ENCODE measurements at regions not wholly inside any gene's neighbourhood (a gene's known extent, or its start where the extent isn't known, plus 50 kb on each side); places are given as distances from the start of the nearest gene placed in this dataset.
"Not testable (repeated sequence)": the region's sequence is repeated elsewhere in the genome, so short reads cannot be mapped to it uniquely, and the experiment has no call there.

DNA sequence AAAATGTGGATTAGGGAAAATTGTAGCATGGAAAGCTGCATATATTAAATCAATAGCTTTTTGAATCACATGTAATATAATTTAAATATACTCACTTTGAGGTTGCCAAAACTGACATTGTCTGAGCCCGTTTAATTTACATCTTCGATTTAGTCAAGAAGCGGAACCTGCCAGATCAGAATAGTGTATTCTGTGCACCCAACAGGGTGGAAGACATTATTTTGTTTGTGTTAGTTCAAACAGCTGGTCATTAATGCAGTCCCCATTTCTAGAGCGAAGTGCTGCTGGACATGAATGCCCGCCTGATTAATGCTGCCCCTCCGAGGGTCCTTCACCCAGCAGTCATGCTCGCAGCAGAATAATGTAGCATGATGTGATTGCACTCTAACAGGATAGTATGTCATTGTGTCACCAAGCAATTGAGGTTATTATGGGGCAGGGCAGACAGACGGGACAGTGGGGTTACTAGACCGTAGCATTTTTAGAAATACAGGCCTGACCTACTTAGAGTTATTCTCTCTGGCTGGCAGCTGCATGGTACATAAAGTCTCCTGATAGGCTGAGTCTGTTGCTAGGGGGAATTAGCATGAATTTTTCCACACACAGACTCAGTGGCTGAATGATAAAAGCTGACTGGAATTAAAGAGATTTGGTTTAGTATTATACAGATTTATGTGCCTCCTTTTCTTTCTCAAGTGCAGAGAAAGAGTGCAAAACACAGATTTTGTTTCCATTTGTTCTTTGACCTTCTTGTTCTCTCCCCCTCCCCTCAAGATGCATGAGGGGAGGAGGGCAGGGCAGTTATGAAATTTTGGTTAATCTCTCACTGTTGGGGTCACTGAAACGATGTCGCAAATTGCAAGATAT lies 147.1 kb downstream of the PRL start:
- FAIRE-seq: no peak
- DNase-seq (ENCODE audit: insufficient read length, low spot score): no peak
- no peak for TF ChIP-seq POLR2A (IDR thresholded peaks at IDR 0.05; ENCODE audit: low read depth, low read length)

DNA sequence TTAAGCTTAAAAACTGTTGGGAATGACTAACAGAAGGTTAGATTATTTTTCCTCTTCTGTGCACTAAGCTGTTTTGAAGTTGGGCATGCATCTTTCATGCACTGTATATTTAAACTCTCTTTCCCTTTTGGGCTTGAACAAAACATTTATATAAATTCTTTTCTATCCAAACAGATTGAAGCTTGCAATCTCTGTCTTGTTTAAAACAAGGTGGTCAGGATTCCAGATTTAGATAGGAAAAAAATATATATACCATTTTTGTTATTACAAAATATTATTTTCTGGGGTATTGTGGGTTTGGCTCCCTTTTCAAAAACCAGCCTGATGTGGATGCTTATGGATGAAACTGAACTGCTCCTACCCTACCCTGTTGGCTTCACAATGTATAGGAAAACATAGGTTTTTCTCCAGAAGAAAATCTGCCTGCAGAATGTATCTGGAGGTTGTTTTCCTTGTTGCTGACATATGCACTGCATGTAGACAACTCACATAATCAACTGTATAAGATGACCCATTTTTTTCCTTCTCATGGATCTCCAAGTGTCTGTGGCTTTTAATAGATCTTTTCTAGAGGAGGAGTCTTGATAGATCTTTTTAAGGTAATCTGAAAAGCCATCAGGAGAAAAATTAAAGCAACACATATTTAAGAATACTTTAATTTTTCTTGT lies 146.3 kb downstream of the PRL start:
- FAIRE-seq (no peak), DNase-seq (ENCODE audit: insufficient read length, low spot score) (no peak)
- no peak for TF ChIP-seq POLR2A (IDR thresholded peaks at IDR 0.05; ENCODE audit: low read depth, low read length)

DNA sequence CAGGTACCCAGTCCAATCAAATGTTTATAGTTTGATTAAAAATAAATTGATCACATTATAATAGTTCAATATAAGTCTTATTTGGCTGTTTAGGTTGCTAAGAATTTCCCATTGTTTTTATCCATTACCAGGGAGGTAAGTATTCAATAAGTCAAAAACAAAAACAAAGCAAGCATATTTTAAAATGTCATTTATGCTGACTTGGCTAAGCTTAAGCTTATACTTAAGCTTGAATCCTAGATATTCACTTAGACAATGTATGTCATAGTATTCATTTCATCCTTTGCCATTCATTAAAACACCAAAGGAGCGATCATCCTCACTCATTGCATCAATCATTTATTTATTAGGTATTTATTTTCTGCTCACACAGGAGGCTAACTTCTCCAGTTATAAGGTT lies 144.9 kb downstream of the PRL start:
- no peak for DNase-seq (ENCODE audit: insufficient read length, low spot score)
- TF ChIP-seq POLR2A (IDR thresholded peaks at IDR 0.05; ENCODE audit: low read depth, low read length): no peak
- FAIRE-seq: no peak

DNA sequence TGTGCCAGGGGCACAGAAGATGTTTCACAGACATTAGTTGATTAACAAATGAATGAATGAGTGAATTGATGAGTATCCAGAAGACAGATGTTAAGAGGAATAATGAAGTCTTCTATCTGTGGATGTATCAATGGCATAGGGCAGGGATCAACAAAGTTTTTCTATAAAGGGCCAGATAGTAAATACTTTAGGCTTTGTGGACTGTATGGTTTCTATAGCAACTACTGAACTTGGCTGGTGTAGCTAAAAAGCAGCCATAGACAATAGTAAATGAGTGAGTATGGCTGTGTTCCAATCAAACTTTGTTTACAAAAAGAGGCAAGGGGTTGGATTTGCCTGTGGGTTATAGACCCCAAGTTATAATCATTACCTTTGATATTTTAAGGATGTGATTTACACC lies 144.0 kb downstream of the PRL start:
- no peak for FAIRE-seq
- no peak for TF ChIP-seq POLR2A (IDR thresholded peaks at IDR 0.05; ENCODE audit: low read depth, low read length)
- no peak for DNase-seq (ENCODE audit: insufficient read length, low spot score)

DNA sequence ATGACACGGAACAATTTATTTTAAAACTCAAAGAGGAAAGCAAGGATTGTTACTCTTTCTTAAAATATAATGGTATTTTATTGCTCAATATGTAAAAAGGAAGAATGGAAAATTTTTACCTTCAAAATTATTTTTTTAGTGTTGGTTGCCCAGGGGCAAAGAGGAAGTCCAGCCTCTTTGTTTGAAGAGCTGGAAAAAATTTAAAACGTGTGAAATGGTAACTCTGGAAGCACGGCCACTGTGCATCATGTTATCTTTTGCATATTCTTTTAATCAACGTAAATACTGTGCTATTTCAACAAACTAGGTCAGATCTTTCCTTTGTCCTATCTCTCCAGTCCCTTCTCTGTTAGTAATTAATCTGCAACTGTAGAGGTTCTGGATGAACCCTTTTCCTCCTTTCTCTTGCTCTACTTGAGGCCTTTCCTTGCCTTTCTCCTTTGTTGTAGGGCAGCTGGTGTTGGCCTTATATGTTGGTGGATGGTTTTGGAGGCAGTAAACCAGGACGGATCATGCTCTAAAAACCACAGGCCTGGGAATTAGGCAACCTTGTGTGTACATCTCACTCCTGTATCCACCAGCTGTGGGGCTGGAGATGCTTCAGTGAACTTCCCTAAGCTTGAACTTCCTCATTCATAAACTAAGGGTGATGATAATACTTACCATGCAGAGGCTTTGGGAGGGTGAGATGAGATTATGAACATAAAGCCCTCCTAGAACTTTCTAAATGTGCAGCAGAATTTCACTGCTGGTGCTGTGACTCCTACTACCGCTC lies 143.3 kb downstream of the PRL start:
- no peak for FAIRE-seq

DNA sequence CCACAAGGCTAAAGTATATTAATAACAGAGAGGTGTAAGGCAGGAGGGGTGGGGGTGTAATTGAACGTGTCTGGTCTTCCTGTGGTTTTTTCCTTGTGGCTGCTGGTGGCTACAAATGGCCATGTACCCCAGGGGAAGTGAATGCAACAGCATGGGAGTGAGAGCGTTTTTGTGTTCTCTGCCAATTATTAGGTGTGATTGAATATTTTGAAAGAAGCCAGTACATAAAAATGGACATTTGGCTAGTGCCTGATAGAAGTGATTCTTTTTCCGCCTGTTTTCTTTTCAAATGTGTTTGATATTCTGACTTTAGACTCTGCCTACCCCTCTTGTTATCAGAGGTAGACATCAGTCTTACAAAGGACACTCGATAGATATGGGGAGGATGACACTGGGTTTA lies 141.3 kb downstream of the PRL start:
- no peak for FAIRE-seq
- DNase-seq (ENCODE audit: insufficient read length, low spot score): no peak
- no peak for TF ChIP-seq POLR2A (IDR thresholded peaks at IDR 0.05; ENCODE audit: low read depth, low read length)

More for the DNA sequence above, 143.3 kb downstream of the PRL start:
- no peak for TF ChIP-seq POLR2A (IDR thresholded peaks at IDR 0.05; ENCODE audit: low read depth, low read length)
- DNase-seq (ENCODE audit: insufficient read length, low spot score): no peak

DNA sequence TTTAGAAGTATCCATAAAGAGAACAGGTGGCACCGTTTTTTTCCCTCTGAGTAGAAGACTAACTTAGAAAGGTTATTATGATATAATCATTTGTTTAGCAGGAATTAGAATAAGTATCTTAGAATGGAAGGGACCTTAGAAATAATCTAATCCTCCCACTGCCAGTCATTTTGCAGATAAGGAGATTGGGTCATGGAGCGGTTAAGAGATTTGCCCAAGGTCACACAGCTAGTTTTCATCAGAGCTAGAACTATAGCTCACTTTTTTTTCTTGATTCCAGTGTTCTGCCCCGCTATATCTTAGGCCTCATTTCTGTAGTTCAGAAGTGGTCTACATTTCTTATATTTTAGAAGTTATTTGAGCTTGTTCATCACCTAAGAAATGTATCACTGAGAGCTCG lies 139.6 kb downstream of the PRL start:
- no peak for TF ChIP-seq POLR2A (IDR thresholded peaks at IDR 0.05; ENCODE audit: low read depth, low read length)
- no peak for DNase-seq (ENCODE audit: insufficient read length, low spot score)
- FAIRE-seq: no peak

DNA sequence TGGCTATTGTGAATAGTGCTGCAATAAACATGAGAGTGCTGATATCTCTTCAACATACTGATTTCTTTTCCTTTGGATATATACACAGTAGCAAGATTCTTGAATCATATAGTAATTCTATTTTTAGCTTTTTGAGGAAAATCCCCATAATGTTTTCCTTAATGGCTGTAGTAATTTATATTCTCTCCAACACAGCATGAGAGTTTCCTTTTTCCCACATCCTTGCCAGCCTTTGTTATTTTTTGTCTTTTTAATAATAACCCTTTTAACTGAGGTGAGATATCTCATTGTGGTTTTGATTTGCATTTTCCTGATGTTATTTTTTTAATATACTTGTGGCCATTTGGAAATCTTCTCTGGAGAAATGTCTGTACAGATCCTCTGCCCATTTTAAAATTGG lies 132.6 kb downstream of the PRL start:
- no peak for TF ChIP-seq POLR2A (IDR thresholded peaks at IDR 0.05; ENCODE audit: low read depth, low read length)
- FAIRE-seq: no peak
- no peak for DNase-seq (ENCODE audit: insufficient read length, low spot score)

DNA sequence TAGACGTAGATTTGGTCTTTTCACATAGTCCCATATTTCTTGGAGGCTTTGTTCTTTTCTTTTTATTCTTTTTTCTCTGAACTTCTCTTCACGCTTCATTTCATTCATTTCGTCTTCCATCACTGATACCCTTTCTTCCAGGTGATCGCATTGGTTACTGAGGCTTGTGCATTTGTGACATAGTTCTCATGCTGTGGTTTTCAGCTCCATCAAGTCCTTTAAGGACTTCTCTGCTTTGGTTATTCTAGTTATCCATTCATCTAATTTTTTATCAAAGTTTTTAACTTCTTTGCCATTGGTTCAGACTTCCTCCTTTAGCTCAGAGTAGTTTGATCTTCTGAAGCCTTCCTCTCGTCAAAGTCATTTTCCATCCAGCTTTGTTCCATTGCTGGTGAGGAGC lies 125.8 kb downstream of the PRL start:
- not testable (repeated sequence) for FAIRE-seq; DNase-seq (ENCODE audit: insufficient read length, low spot score)

DNA sequence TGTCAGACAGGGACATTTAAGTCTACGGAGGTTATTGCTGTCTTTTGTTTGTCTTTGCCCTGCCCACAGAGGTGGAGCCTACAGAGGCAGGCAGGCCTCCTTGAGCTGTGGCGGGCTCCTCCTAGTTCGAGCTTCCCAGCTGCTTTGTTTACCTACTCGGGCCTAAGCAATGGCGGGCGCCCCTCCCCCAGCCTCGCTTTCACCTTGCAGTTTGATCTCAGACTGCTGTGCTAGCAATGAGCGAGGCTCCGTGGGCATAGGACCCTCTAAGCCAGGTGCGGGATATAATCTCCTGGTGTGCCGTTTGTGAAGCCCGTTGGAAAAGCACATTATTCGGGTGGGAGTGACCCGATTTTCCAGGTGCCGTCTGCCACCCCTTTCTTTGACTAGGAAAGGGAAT lies 125.0 kb downstream of the PRL start:
- not testable (repeated sequence) for FAIRE-seq; DNase-seq (ENCODE audit: insufficient read length, low spot score)

DNA sequence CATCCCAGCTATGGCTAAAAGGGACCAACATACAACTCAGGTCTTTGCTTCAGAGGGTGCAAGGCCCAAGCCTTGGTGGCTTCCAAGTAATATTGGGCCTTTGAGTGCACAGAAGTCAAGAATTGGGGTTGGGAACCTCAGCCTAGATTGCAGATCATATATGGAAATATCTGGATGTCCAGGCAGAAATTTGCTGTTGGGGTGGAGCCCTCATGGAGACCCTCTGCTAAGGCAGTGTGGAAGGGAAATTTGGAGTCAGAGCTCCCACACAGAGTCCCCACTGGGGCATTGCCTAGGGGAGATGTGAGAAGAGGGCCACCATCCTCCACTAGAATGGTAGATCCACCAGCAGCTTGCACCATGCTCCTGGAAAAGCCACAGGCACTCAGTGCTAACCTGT lies 123.5 kb downstream of the PRL start:
- DNase-seq (ENCODE audit: insufficient read length, low spot score) (no peak), FAIRE-seq (no peak)
- no peak for TF ChIP-seq POLR2A (IDR thresholded peaks at IDR 0.05; ENCODE audit: low read depth, low read length)

DNA sequence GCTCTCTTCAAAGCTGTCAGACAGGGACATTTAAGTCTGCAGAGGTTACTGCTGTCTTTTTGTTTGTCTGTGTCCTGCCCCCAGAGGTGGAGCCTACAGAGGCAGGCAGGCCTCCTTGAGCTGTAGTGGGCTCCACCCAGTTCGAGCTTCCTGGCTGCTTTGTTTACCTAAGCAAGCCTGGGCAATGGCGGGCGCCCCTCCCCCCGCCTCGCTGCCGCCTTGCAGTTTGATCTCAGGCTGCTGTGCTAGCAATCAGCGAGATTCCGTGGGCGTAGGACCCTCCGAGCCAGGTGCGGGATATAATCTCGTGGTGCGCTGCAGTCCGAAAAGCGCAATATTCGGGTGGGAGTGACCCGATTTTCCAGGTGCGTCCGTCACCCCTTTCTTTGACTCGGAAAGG lies 116.6 kb downstream of the PRL start:
- not testable (repeated sequence) for FAIRE-seq; DNase-seq (ENCODE audit: insufficient read length, low spot score)

DNA sequence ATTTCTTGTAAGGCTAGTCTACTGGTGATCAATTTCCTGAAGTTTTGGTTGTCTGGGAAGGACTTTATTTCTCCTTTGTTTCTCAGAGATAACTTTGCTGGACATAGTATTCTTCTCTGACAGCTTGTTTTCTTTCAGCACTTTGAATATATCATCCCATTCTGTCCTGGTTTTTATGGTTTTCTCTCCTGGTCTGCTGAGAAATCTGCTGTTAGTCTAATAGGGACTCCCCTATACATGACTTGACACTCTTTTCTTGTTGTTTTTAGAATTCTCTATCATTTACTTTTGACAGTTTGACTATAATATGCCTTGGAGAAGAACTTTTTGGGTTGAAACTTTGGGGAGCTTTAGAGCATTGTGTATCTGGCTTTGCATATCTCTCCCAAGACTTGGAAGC lies 112.5 kb downstream of the PRL start:
- FAIRE-seq (no peak), DNase-seq (ENCODE audit: insufficient read length, low spot score) (no peak)
- no peak for TF ChIP-seq POLR2A (IDR thresholded peaks at IDR 0.05; ENCODE audit: low read depth, low read length)

DNA sequence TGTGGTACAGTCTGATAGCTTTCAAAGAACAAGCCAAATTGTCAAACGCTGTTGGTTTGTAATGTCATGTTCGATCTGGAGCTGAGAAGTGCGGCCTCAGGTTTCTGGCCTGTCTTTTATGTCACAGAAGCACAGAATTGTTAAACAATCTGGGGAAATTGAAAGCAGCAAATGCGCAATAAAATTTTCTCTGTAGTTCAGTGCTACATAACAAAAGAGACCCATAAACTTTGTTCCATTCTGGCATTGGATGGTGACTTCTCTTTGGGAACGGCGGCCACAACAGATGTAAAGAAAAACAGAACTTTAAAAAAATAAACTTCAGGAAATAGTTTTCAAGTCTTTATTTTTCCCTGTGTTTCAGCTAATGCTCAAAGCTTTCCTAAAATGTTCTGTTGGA lies 106.9 kb downstream of the PRL start:
- DNase-seq (ENCODE audit: insufficient read length, low spot score): no peak
- no peak for TF ChIP-seq POLR2A (IDR thresholded peaks at IDR 0.05; ENCODE audit: low read depth, low read length)
- no peak for FAIRE-seq
